PC-9 (cell line): ENCODE measurements at regions not wholly inside any gene's neighbourhood (a gene's known extent, or its start where the extent isn't known, plus 50 kb on each side); places are given as distances from the start of the nearest gene placed in this dataset.
"Not testable (repeated sequence)": the region's sequence is repeated elsewhere in the genome, so short reads cannot be mapped to it uniquely, and the experiment has no call there.

Source experiments
- BruUV-seq: library from RNA; stranded (reverse); fragments of 400-500 nt; replicated peaks from 2 replicates; lab custom pipeline; 2021; lab: Mats Ljungman, UMichigan
- CTCF ChIA-PET: fragments of 300-600 bp; sonication (Branson Sonifier 250); formaldehyde crosslinking; loops from one replicate; lab custom pipeline; 2022; ENCODE audit warnings: antibody characterized with exemption; lab: Charles Lee
- POLR2A ChIA-PET: fragments of 300-600 bp; sonication (Branson Sonifier 250); formaldehyde crosslinking; loops from one replicate; lab custom pipeline; 2022; ENCODE audit warnings: antibody characterized with exemption; ENCODE audit not compliant: unreplicated experiment; lab: Charles Lee
- DNase-seq, 2 experiments: peaks; one replicate each; pipeline versions ENCODE4 v3.0.0 to v3.0.0-alpha.2; 2015 to 2022; ENCODE audit warnings: mixed read lengths in 1 of 2
- H2AFZ ChIP-seq: fragments of 200-600 bp; sonication (generic); 2 replicates; pipeline ENCODE4 v1.8.1; 2017; ENCODE audit warnings: antibody characterized with exemption
- H3F3A ChIP-seq: fragments of 200-600 bp; sonication (generic); 2 replicates; pipeline ENCODE4 v1.8.1; 2017; ENCODE audit warnings: antibody characterized with exemption, mild to moderate bottlenecking, low read depth; ENCODE audit not compliant: insufficient read depth
- H3K27ac ChIP-seq: fragments of 200-600 bp; sonication (generic); 2 replicates; pipeline ENCODE4 v1.6.1; 2016; ENCODE audit warnings: mixed run types
- H3K27me3 ChIP-seq: fragments of 200-600 bp; sonication (generic); 2 replicates; pipeline ENCODE4 v1.6.1; 2016; ENCODE audit warnings: low read depth, mixed run types; ENCODE audit not compliant: insufficient read depth
- H3K36me3 ChIP-seq: fragments of 200-600 bp; sonication (generic); 2 replicates; pipeline ENCODE4 v1.6.1; 2016; ENCODE audit warnings: low read depth, mixed run types
- H3K4me1 ChIP-seq: fragments of 200-600 bp; sonication (generic); replicated peaks from 2 replicates; pipeline ENCODE4 v1.6.1; 2016; ENCODE audit warnings: mixed run types; ENCODE audit not compliant: insufficient read depth
- H3K4me2 ChIP-seq: fragments of 200-600 bp; sonication (generic); 2 replicates; pipeline ENCODE4 v1.6.1; 2017; ENCODE audit warnings: mixed run types
- H3K4me3 ChIP-seq: fragments of 200-600 bp; sonication (generic); 2 replicates; pipeline ENCODE4 v1.6.1; 2016; ENCODE audit warnings: mixed run types
- H3K79me2 ChIP-seq: fragments of 200-600 bp; sonication (generic); 2 replicates; pipeline ENCODE4 v1.6.1; 2017; ENCODE audit warnings: low read depth, mixed run types
- H3K9me2 ChIP-seq: fragments of 200-600 bp; sonication (generic); 2 replicates; pipeline ENCODE4 v1.8.1; 2017; ENCODE audit warnings: mild to moderate bottlenecking; ENCODE audit not compliant: insufficient read depth
- H3K9me3 ChIP-seq: fragments of 200-600 bp; sonication (generic); 2 replicates; pipeline ENCODE4 v1.8.1; 2016; ENCODE audit warnings: low read depth; ENCODE audit not compliant: insufficient read depth
- H4K20me1 ChIP-seq: fragments of 200-600 bp; sonication (generic); 2 replicates; pipeline ENCODE4 v1.8.1; 2017; ENCODE audit not compliant: insufficient read depth
- EZH2 ChIP-seq: fragments of 200-600 bp; sonication (generic); IDR thresholded peaks from 2 replicates; pipeline ENCODE4 v1.8.0; 2017; ENCODE audit warnings: antibody characterized with exemption, low read depth
- intact Hi-C: fragments of 100-400 bp; cut with micrococcal nuclease; formaldehyde crosslinking; loops from one replicate; pipeline ENCODE4 v1.10.0; 2022; ENCODE audit not compliant: unreplicated experiment
- TF ChIP-seq, protein P1 (sequence below): fragments of 200-600 bp; sonication (generic); conservative IDR thresholded peaks from 2 replicates; pipeline ENCODE4 v1.6.1; 2017; ENCODE audit warnings: mixed run types, antibody characterized with exemption, mild to moderate bottlenecking, moderate library complexity

DNA sequence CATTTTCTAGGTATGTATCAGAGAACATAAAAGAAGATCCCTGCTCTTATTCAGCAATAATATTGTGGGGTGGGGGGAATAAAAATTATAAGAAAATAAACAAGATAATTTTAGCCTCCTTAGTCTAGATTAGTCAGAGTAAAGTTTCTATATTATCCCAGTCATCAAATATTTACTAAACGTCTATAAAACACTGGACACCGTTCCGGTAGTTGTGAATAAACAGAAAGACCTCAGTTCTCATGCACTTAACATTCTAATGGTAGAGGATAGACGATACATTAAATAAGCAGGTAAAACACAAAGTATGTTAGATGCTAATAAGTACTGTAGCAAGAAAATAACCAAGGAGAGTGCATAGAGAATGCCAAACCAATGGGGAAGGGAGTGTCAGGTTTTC lies 425.0 kb downstream of the GBE1 start:
- Histone ChIP-seq H3K27ac (no peak overlapping the region), H3K4me1 (no peaks in the 10 kb centered on the region), H3K9me2 (no peaks in the 10 kb centered on the region), H3K27me3 (no peaks in the 10 kb centered on the region), H4K20me1 (no peaks in the 10 kb centered on the region), H3K4me2 (no peak overlapping the region), H3F3A (no peaks in the 10 kb centered on the region), H3K79me2 (no peaks in the 10 kb centered on the region), H3K4me3 (no peak overlapping the region), H3K9me3 (no peaks in the 10 kb centered on the region), H3K36me3 (no peaks in the 10 kb centered on the region), H2AFZ (no peak overlapping the region)
- no TSS peak for BruUV-seq
- TF ChIP-seq, protein P1, sequence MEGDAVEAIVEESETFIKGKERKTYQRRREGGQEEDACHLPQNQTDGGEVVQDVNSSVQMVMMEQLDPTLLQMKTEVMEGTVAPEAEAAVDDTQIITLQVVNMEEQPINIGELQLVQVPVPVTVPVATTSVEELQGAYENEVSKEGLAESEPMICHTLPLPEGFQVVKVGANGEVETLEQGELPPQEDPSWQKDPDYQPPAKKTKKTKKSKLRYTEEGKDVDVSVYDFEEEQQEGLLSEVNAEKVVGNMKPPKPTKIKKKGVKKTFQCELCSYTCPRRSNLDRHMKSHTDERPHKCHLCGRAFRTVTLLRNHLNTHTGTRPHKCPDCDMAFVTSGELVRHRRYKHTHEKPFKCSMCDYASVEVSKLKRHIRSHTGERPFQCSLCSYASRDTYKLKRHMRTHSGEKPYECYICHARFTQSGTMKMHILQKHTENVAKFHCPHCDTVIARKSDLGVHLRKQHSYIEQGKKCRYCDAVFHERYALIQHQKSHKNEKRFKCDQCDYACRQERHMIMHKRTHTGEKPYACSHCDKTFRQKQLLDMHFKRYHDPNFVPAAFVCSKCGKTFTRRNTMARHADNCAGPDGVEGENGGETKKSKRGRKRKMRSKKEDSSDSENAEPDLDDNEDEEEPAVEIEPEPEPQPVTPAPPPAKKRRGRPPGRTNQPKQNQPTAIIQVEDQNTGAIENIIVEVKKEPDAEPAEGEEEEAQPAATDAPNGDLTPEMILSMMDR = no peak
- TF ChIP-seq EZH2 = no peak
- ChIA-PET CTCF (no interaction called here), POLR2A (no interaction called here)
- DNase-seq = no peak
- intact Hi-C loops = no loop called here

GRCh38 chr3:81329835-81330234 lies 431.6 kb downstream of the GBE1 start:
- H3K36me3 ChIP-seq, H3K4me3 ChIP-seq, H3K9me3 ChIP-seq, H3F3A ChIP-seq, CTCF ChIA-PET, POLR2A ChIA-PET, intact Hi-C loops, H3K4me2 ChIP-seq, H3K9me2 ChIP-seq, H3K27me3 ChIP-seq, H2AFZ ChIP-seq, H3K4me1 ChIP-seq, H4K20me1 ChIP-seq, H3K79me2 ChIP-seq, DNase-seq, BruUV-seq, H3K27ac ChIP-seq: not testable (repeated sequence)

DNA sequence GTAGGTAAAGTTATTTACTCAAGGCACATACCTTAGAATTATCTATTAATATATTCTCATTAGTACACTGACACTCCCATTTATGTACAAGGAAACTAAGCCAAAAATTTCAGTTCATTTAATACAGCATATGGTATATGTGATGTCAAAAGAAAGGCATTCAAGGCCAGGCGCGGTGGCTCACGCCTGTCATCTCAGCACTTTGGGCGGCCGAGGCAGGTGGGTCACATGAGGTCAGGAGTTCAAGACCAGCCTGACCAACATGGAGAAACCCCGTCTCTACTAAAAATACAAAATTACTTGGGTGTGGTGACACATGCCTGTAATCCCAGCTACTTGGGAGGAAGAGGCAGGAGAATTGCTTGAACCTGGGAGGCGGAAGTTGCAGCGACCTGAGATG lies 435.2 kb downstream of the GBE1 start:
- no TSS peak for BruUV-seq
- Histone ChIP-seq H3K27ac (no peak overlapping the region), H2AFZ (no peak overlapping the region), H3K9me3 (no peaks in the 10 kb centered on the region), H3K4me2 (no peak overlapping the region), H3K4me3 (no peak overlapping the region), H4K20me1 (no peaks in the 10 kb centered on the region), H3K4me1 (no peaks in the 10 kb centered on the region), H3F3A (no peaks in the 10 kb centered on the region), H3K9me2 (no peaks in the 10 kb centered on the region), H3K79me2 (no peaks in the 10 kb centered on the region), H3K36me3 (no peaks in the 10 kb centered on the region), H3K27me3 (no peaks in the 10 kb centered on the region)
- intact Hi-C loops = no loop called here
- DNase-seq = no peak
- TF ChIP-seq EZH2 = no peak
- TF ChIP-seq, protein P1 = no peak
- CTCF ChIA-PET = no interaction called here
- POLR2A ChIA-PET = no interaction called here

- H3K4me1 ChIP-seq = no peaks in the 10 kb centered on the region
- intact Hi-C loops = no loop called here
- no peak for TF ChIP-seq EZH2
- TF ChIP-seq, protein P1 = no peak
- H3F3A ChIP-seq = no peaks in the 10 kb centered on the region
- no peak overlapping the region for H3K4me2 ChIP-seq
- DNase-seq = no peak
- no peaks in the 10 kb centered on the region for H4K20me1 ChIP-seq
- BruUV-seq = no TSS peak
- H3K9me2 ChIP-seq = no peaks in the 10 kb centered on the region
- no peak overlapping the region for H2AFZ ChIP-seq
- CTCF ChIA-PET = no interaction called here
- H3K27me3 ChIP-seq = no peaks in the 10 kb centered on the region
- no peaks in the 10 kb centered on the region for H3K36me3 ChIP-seq
- no peaks in the 10 kb centered on the region for H3K9me3 ChIP-seq
- no peak overlapping the region for H3K4me3 ChIP-seq
- no peak overlapping the region for H3K27ac ChIP-seq
- H3K79me2 ChIP-seq = no peaks in the 10 kb centered on the region
- POLR2A ChIA-PET = interaction anchor here (0.6 kb wide), 1 partner anchor 330 kb away, joined by 3 read pairs; no protein-coding TSS in a partner anchor
These were observed 440.6 kb downstream of the GBE1 start for GRCh38 chr3:81320862-81321261.
